Globus pallidus (tissue), 1 donor: ENCODE measurements at regions not wholly inside any gene's neighbourhood (a gene's known extent, or its start where the extent isn't known, plus 50 kb on each side); places are given as distances from the start of the nearest gene placed in this dataset.

Source experiments
- DNase-seq: peaks from one replicate; pipeline ENCODE4 v3.0.0-alpha.2; 2015; ENCODE audit warnings: low spot score

DNA sequence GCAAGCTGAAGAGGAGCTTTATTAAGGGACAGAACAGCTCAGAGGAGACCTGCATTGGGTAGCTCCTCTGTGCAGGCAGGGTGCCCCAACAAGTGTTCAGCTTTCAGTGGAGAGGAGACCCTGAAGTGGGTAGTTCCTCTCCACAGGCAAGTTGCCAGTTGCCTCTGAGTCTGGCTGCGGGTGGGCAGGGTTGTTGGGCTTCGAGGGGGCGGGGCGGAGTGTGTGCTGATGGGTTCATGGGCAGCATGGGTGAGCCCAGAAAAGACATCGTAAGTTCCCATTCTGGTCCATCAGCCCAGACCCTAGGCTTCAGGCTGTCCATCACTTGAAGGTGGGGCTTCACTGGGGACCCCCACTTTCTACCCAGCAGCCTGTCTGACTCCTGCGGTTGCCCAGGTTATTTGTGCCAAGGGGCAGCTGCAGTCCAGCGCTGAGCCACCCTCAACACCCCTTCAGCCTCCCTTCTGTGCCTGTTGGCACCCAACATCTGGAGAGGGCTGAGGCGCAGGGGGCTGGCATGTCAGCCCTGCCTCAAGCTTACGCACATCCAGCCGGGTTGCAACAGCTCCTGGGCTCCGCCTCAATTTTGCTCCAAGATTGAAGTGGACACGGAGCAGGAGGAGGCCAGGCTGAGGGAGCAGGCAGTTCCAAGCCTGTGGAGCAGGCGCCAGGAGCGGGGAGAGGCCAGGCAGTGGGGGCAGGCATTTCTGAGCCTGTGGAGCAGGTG lies 350.5 kb upstream of the PCDH20 start:
- DNase-seq: no peak

- no peak for DNase-seq
Measured at GRCh38 chr13:61765181-61765742, 349.6 kb upstream of the PCDH20 start.

DNA sequence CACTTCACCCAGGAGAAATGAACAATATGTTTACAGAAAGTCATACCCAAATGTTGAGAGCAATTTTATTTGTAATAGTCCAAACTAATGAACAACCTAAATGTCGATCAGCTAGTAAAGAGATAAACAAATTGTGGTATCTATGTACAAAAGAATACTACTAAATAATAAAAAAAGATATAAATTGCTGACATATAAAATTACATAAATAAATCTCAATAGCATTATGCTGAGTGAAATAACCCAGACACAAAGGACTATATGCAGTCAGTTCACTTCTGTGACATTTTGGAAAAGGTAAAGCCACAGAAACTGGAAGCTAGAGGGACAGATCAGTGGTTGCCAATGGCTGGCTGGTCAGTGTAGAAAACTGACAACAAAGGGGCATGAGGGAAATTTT lies 346.0 kb upstream of the PCDH20 start:
- DNase-seq: no peak

- no peak for DNase-seq
Measured at GRCh38 chr13:61760102-61760501, 344.5 kb upstream of the PCDH20 start.

DNA sequence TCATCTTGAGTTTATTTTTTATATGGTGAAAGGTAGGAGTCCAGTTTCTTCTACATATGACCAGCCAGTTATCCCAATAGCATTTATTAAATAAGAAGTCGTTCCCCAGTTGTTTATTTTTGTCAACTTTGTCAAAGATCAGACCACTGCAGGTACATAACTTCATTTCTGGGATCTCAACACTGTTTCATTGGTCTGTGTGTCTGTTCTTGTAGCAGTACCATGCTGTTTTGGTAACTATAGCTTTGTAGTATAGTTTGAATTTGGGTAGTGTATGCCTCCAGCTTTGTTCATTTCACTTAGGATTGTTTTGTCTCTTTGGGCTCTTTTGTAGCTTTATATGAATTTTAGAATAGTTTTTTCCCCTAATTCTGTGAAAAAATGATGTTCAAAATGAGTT lies 340.4 kb upstream of the PCDH20 start:
- DNase-seq: no peak

- DNase-seq: no peak
Measured at GRCh38 chr13:61751039-61751438, 335.4 kb upstream of the PCDH20 start.

DNA sequence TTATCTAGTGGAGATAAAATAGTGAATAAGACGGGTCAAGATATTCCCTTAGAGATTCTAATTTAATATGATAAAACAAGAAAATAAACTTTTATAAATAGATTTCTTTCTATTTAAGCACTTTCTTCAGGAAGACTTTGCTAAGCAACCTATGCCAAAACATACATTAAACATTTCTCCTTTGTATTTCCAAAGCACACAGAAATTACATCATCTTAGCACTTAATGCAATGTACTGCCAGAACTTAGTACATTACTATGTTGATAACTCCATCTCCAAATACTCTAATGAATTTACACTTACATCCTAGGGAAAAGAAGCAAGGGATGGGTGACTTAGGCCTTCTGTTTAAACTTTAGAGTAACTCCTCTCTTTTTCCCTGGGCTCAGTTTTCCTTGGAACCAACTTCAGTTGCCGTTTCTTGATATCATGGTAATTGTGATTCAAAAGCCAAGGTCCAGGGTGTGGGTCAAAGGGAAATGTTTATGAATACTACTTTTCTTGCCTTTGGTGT lies 322.6 kb upstream of the PCDH20 start:
- DNase-seq: no peak

GRCh38 chr13:61734683-61735082 lies 319.0 kb upstream of the PCDH20 start:
- DNase-seq: no peak

GRCh38 chr13:61728471-61728870 lies 312.8 kb upstream of the PCDH20 start:
- DNase-seq: peak; percentile 12

DNA sequence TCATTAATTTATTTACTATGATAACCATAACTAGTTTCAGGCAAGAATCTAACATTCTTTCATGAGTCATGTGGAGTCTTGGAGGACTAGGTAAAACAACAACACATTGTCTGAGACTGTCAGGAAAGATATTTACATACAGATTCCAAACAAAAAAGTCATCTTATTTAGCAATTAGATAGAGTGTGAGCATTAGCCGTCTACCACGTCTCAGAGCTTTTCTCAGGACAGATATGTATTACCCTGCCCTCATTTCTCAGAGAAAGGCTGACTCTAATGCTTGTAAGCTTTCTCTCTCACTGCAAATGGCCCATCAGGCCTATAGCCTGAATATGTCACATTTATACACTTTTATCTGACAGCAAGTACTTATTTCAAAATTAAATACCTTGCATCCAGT lies 312.1 kb upstream of the PCDH20 start:
- DNase-seq: no peak

GRCh38 chr13:61725806-61726205 lies 310.2 kb upstream of the PCDH20 start:
- DNase-seq: no peak

DNA sequence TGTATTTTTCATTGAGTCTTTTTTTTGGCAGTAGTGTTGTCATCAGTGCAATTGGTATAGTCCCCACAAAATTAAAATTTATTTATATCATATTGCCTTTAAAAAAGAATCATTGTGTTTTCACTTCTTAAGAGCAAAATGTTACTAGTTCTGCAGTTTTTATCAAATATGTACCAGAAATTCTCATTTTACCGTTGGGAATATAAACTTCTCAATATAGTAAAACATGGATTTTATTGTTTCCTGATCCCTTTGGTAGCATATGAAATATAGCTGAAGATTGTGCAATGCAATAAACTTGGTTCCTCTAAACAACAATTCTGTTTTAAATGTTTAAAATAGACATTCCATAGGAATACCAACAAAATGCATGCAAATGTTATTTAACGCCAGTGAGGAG lies 306.5 kb upstream of the PCDH20 start:
- DNase-seq: no peak

DNA sequence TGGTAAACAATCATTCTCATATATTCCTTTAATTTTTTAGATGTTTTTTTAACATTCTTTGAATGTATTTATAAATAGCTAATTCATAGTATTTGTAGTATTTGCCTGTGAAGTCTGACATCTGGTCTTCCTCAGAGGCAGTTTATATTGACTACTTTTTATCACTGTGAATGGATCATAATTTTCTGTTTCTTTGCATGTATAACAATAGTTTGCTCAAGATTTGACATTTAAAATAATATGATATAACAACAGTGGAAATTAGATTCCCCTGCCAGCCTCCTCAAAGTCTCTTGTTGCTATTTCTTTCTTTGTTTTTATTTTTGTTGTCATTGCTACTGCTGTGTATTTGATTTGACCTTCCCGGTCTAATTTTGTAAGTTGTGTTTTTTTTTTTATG lies 297.0 kb upstream of the PCDH20 start:
- DNase-seq: no peak

DNA sequence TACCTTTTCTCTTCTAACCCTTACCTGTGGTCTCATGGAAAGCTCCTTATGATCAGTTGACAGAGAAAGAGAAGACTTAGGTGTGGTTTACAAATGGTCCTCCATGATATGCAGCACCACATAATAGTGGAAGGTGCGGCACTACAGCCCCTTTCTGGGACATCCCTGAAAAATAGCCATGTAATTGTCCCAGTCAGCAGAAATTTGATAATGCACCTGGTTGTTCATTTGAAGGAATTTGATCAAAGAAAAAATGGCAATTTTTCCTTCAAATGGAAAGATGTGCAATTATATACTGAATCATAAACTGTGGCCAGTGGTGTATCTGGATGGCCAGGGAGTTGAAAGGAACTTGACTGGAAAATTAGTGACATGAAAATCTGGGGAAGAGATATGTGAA lies 293.6 kb upstream of the PCDH20 start:
- DNase-seq: no peak

GRCh38 chr13:61706899-61707298 lies 291.2 kb upstream of the PCDH20 start:
- DNase-seq: no peak

DNA sequence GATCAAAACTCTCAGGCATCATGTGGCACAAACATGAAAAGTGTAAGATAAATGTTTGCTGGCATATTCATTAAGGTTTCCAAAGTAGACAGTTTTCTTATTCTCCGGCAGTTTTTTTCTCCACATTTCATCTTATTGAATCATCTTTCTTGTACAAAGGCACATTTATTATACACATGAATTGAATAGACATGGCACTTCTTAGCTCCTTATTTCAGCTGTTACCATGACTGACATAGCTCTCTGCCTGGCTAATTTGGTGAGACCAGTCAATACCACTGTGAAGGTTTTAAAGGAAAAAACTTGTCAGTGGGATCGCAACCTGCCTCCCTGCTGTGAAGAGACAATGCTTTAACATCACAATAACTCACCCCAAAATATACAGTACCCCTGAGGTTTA lies 285.0 kb upstream of the PCDH20 start:
- DNase-seq: no peak

DNA sequence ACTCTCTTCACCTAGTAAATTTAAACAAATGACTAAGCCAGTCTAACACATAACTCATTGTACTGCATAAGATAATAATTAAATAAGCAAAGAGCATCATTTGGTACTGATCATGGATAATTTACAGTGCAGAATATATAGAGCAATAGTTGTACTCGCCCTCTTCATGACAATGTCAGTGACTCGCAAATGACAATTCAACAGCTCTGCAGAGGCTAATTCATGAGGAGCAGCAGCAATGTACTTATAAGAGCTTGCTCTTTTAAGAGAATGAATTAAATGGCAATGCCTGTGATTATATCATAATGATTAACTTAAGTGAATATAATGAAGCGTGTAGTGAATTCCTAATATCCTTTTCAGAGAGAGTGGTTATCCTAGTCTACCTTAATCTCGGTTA lies 284.5 kb upstream of the PCDH20 start:
- no peak for DNase-seq

- no peak for DNase-seq
Measured at GRCh38 chr13:61696676-61697075, 281.0 kb upstream of the PCDH20 start.

GRCh38 chr13:61695147-61695546 lies 279.5 kb upstream of the PCDH20 start:
- no peak for DNase-seq

- DNase-seq: no peak
Measured at GRCh38 chr13:61692691-61693090, 277.0 kb upstream of the PCDH20 start.

DNA sequence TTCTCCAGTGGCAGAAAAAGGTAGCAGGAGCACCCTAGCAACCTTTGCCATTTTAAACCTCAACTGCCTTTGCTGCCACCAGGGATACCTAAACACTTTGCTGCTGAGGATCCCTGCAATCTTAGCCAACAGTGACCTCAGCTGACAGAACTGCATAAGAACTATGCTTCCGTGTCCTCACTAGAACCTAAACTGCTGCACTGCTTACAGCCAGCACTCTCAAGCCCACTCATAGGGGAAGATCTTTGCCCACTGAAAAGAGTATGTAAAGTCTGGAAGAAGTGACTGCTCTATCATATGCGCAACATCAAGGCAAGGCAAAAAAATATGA lies 270.0 kb upstream of the PCDH20 start:
- DNase-seq: peak; percentile 18

DNA sequence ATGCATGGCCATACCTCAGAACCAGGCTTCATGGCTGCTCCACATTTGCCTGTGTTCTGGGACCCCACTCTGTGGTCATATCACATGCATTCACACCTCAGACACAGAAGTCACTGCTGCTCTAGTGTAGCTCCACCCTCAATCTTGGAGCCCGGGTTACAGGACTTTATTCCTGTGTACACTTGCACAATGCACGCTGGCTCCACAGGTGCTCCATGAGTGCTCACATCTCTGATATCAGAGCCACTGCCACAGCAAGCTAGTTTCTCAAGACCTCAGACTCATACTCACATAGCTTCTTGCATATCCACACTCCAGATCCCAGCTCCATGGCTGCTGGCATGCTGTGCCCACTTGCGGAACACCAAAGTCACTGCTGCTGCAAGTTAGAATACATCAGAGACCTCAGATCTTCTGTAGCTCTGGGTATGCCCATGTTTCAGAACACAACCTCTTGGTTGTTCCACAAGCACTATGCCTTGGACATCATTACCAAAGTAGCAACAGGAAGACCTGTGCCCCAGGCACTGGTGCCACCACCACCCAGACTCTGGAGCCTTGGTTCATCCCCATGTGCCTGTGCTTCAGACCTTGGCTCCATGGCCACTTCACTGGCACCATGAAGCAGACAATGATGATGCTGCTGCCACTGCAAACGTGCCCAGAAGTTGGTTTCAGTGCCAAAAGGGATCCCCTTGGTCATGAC lies 269.5 kb upstream of the PCDH20 start:
- no peak for DNase-seq

- no peak for DNase-seq
Measured at GRCh38 chr13:61672756-61673155, 257.1 kb upstream of the PCDH20 start.
